AG09309 (cell line): ENCODE measurements at regions not wholly inside any gene's neighbourhood (a gene's known extent, or its start where the extent isn't known, plus 50 kb on each side); places are given as distances from the start of the nearest gene placed in this dataset.

Experiments
- DNase-seq: peaks from one replicate; pipeline ENCODE4 v3.0.0-alpha.2; 2010; ENCODE audit warnings: low read depth
- H3K4me3 ChIP-seq: 2 replicates; pipeline ENCODE4 v1.5.1; 2011; ENCODE audit warnings: mild to moderate bottlenecking, low read depth, low read length, moderate library complexity; ENCODE audit not compliant: control insufficient read depth
- TF ChIP-seq, protein P1 (sequence below): IDR thresholded peaks from 2 replicates; pipeline ENCODE4 v1.5.1; 2011; ENCODE audit warnings: mild to moderate bottlenecking, low read depth, low read length, inconsistent platforms; ENCODE audit not compliant: insufficient read depth, control insufficient read depth; ENCODE audit errors: missing control alignments

DNA sequence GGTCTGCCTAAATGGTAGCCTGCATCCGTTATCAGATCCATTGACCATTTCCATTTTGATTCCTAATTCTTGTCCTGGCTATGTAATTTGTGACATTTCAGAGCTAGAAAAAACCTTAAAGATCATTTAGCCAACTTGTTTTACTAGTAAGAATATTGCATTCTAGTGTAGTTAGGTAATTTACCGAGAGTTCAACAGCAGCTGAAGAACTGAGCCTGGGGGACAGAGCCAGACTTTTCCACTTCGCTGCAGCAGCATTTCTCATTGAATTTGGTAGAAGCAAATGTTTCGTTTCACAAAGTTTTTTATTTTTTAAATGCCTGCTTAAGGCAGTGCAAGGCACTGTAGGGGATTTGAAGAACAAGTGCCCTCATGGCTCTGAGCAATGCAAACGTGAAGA, 59.2 kb upstream of the MARCHF10 start:
- no peak for DNase-seq
- TF ChIP-seq, protein P1, sequence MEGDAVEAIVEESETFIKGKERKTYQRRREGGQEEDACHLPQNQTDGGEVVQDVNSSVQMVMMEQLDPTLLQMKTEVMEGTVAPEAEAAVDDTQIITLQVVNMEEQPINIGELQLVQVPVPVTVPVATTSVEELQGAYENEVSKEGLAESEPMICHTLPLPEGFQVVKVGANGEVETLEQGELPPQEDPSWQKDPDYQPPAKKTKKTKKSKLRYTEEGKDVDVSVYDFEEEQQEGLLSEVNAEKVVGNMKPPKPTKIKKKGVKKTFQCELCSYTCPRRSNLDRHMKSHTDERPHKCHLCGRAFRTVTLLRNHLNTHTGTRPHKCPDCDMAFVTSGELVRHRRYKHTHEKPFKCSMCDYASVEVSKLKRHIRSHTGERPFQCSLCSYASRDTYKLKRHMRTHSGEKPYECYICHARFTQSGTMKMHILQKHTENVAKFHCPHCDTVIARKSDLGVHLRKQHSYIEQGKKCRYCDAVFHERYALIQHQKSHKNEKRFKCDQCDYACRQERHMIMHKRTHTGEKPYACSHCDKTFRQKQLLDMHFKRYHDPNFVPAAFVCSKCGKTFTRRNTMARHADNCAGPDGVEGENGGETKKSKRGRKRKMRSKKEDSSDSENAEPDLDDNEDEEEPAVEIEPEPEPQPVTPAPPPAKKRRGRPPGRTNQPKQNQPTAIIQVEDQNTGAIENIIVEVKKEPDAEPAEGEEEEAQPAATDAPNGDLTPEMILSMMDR = no peak
- H3K4me3 ChIP-seq = no peak overlapping the region

DNA sequence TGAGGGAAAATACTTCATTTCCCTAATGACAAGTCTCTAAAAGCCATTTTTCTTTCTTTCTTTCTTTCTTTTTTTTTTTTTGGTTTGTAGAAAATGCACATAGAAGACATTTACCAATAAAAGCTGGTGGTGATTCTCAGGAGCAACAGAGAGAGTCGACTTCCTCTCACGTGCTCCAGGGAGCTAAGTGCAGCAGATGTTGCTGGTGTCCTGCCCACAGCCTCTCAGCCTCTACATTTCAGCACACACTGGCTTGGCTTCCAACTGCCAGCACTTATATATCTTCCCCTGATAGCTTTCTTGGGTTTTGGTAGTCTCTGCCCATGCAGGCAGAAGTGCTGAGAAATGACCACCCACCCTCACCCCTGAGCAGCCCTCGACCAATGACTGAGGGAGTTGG, 58.4 kb upstream of the MARCHF10 start:
- no peak for DNase-seq
- TF ChIP-seq, protein P1 = no peak
- H3K4me3 ChIP-seq = no peak overlapping the region

DNA sequence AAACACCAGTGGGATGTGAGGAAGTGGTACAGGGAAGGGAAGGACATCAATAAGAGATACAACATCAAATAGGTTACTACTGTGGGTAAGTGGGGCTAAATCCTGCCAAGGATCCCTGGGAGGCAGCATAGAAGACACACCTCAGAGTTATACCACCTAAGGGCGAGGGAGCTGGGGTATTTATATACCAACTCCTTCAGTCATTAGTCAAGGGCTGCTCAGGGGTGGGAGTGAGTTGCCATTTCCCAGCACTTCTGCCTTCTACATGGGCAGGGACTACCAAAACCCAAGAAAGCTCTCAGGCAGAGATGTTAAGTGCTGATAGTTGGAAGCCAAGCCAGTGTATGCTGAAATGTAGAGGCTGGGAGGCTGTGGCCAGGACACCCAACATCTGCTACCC, 57.5 kb upstream of the MARCHF10 start:
- DNase-seq = no peak
- H3K4me3 ChIP-seq = no peak overlapping the region
- TF ChIP-seq, protein P1 = no peak

DNA sequence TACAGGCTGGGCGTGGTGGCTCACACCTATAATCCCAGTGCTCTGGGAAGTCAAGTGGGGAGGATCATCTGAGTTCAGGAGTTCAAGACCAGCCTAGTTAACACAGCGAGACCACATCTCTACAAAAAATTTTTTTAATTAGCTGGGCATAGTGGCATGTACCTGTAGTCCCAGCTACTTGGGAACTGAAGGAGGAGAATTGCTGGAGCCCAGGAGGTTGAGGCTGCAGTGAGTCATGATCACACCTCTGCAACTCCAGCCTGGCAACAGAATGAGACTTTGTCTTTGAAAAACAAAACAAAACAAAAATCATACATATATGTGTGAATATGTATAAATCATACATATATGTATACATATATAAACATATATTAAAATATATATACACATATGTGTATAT, 54.1 kb upstream of the MARCHF10 start:
- no peak for DNase-seq
- TF ChIP-seq, protein P1 = no peak
- H3K4me3 ChIP-seq = no peak overlapping the region

DNA sequence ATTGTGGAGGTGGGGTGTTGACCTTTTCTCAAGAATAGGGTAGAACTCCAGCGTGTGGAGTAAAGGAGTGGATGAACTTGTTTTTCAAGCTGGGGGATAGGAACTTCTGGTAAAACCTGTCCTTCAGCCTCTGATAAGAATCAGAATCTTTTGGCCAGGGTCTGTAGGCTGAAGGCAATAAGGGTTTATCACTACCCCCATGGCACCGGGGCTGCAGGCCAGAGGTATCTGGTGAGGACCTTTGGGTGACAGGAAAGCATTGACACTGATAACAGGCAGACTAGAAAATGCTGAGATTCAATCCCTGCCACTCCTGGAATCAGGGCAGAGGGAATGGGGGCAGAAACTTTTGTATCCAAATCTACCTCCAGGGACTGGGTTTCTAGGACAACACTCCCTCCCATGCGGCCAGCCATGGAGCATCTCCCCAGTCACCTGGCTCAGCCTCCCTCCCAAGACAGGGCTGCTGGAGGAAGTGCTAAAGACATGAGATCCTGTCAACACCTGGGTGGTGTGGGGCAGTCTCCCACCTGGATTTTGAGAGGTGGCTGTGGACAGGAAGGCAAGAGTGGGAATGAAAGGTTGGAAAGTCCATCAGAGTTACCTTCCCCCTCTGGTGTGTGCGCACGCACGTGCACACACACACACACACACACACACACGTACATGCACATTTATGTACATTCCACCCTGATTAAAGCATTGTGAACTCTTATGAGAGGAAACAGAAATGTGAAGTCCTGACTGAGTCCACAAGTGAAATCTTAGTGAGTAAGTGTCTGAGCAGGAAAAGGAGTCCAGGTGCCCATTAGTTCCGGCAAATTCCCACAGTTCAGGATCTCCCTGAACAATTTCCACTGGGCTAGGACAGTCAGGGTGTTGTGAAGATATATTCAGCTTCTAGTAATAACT, 53.1 kb upstream of the MARCHF10 start:
- DNase-seq = no peak
- TF ChIP-seq, protein P1 = no peak
- H3K4me3 ChIP-seq = no peak overlapping the region

DNA sequence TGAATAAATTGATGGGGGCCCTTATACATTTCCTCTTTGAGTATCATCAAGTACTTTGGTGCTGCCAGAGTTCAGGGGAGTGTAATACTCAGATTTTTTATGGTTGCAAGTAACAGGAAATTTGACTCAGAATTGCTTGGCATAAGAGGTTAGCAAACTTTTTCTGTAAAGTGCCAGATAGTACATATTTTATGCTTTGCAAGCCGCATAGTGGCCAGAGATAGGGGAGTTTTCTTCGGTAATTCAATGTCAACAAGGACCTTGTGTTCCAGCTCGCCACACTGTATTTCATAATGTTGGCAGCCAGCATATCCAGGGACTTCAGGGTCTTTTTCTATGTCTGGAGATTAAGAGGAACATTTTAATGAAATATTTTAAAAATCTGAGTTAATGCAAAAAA, 51.0 kb upstream of the MARCHF10 start:
- DNase-seq = peak; percentile 42
- H3K4me3 ChIP-seq = no peak overlapping the region
- TF ChIP-seq, protein P1 = no peak
